Smooth muscle cell (in vitro differentiated cells): ENCODE measurements at regions not wholly inside any gene's neighbourhood (a gene's known extent, or its start where the extent isn't known, plus 50 kb on each side); places are given as distances from the start of the nearest gene placed in this dataset.
A peak's percentile ranks its signal among the peaks of the same experiment; 100 is the strongest.

Experiments used
- DNase-seq: peaks from one replicate; lab custom pipeline; 2025; ENCODE audit not compliant: unreplicated experiment; lab: John Stamatoyannopoulos, UW
- H2AFZ ChIP-seq: fragments of 200-600 bp; sonication (generic); 2 replicates; pipeline ENCODE4 v1.6.0; 2016; ENCODE audit warnings: antibody characterized with exemption, low read depth, mild to moderate bottlenecking
- H3F3A ChIP-seq: fragments of 200-600 bp; sonication (generic); 2 replicates; pipeline ENCODE4 v1.6.0; 2017; ENCODE audit warnings: antibody characterized with exemption, low read depth
- H3K27ac ChIP-seq: fragments of 200-600 bp; sonication (generic); 2 replicates; pipeline ENCODE4 v1.5.1; 2016; ENCODE audit warnings: low read depth, mild to moderate bottlenecking
- H3K27me3 ChIP-seq: fragments of 200-600 bp; sonication (generic); 2 replicates; pipeline ENCODE4 v1.6.1; 2016; ENCODE audit warnings: low read depth, mild to moderate bottlenecking
- H3K36me3 ChIP-seq: fragments of 200-600 bp; sonication (generic); 2 replicates; pipeline ENCODE4 v1.5.1; 2016; ENCODE audit warnings: low read depth
- H3K4me1 ChIP-seq: fragments of 200-600 bp; sonication (generic); 2 replicates; pipeline ENCODE4 v1.5.1; 2016; ENCODE audit warnings: low read depth
- H3K4me2 ChIP-seq: fragments of 200-600 bp; sonication (generic); 2 replicates; pipeline ENCODE4 v1.6.0; 2016; ENCODE audit warnings: mild to moderate bottlenecking
- H3K4me3 ChIP-seq: fragments of 200-600 bp; sonication (generic); 2 replicates; pipeline ENCODE4 v1.5.1; 2016; ENCODE audit warnings: mild to moderate bottlenecking
- H3K79me2 ChIP-seq: fragments of 200-600 bp; sonication (generic); 2 replicates; pipeline ENCODE4 v1.6.0; 2016; ENCODE audit warnings: low read depth, mild to moderate bottlenecking
- H3K9ac ChIP-seq: fragments of 200-600 bp; sonication (generic); 2 replicates; pipeline ENCODE4 v1.6.0; 2016; ENCODE audit warnings: low read depth
- H3K9me3 ChIP-seq: fragments of 200-600 bp; sonication (generic); replicated peaks from 2 replicates; pipeline ENCODE4 v1.5.1; 2016; ENCODE audit warnings: low read depth
- H4K20me1 ChIP-seq: fragments of 200-600 bp; sonication (generic); 2 replicates; pipeline ENCODE4 v1.6.0; 2016; ENCODE audit warnings: low read depth
- CTCF ChIP-seq: fragments of 200-600 bp; sonication (generic); IDR thresholded peaks from 2 replicates; pipeline ENCODE4 v1.5.1; 2017; ENCODE audit warnings: borderline replicate concordance, mild to moderate bottlenecking, antibody characterized with exemption; ENCODE audit not compliant: insufficient read depth, poor library complexity, severe bottlenecking
- WGBS: methylation state at CpG from one replicate; pipeline ENCODE4 v1.1.7; 2016; ENCODE audit warnings: low lambda C conversion rate; 5-methylcytosine and 5-hydroxymethylcytosine counted together

- Histone ChIP-seq H3K27me3 (peaks cover 44% of the 10 kb centered on the region), H3K9ac (no peak overlapping the region), H2AFZ (no peak overlapping the region), H3K27ac (no peak overlapping the region), H3K36me3 (no peaks in the 10 kb centered on the region), H3K4me3 (no peak overlapping the region), H4K20me1 (no peaks in the 10 kb centered on the region), H3F3A (no peaks in the 10 kb centered on the region), H3K9me3 (no peaks in the 10 kb centered on the region), H3K79me2 (no peaks in the 10 kb centered on the region), H3K4me2 (no peak overlapping the region), H3K4me1 (peaks cover 13% of the 10 kb centered on the region)
- 87% methylated on average over 2 of the region's 2 CpGs for WGBS
- TF ChIP-seq CTCF, result no peak
- no peak for DNase-seq
Measured at GRCh38 chr22:27309697-27310096, 491.9 kb downstream of the MN1 start.

GRCh38 chr22:27310966-27311697 lies 490.4 kb downstream of the MN1 start:
- WGBS, result 63% methylated on average over 30 of the region's 30 CpGs
- H3K27ac ChIP-seq, result no peak overlapping the region
- peaks cover 35% of the 10 kb centered on the region for H3K27me3 ChIP-seq
- peaks cover 13% of the 10 kb centered on the region for H3K4me1 ChIP-seq
- H3K79me2 ChIP-seq, result no peaks in the 10 kb centered on the region
- no peak for DNase-seq
- H3K9me3 ChIP-seq, result no peaks in the 10 kb centered on the region
- no peaks in the 10 kb centered on the region for H3K36me3 ChIP-seq
- no peak overlapping the region for H2AFZ ChIP-seq
- H3K4me3 ChIP-seq, result no peak overlapping the region
- no peak overlapping the region for H3K9ac ChIP-seq
- H3F3A ChIP-seq, result no peaks in the 10 kb centered on the region
- no peaks in the 10 kb centered on the region for H4K20me1 ChIP-seq
- TF ChIP-seq CTCF, result no peak
- H3K4me2 ChIP-seq, result peak overlapping the region; percentile 71

- Histone ChIP-seq H2AFZ (peak overlapping the region; percentile 92), H3K79me2 (no peaks in the 10 kb centered on the region), H3K27ac (no peak overlapping the region), H3F3A (no peaks in the 10 kb centered on the region), H3K4me1 (peaks cover 13% of the 10 kb centered on the region), H3K4me2 (peak overlapping the region; percentile 71), H4K20me1 (no peaks in the 10 kb centered on the region), H3K9me3 (no peaks in the 10 kb centered on the region), H3K36me3 (no peaks in the 10 kb centered on the region), H3K4me3 (no peak overlapping the region), H3K27me3 (peaks cover 28% of the 10 kb centered on the region), H3K9ac (no peak overlapping the region)
- no peak for DNase-seq
- TF ChIP-seq CTCF, result no peak
- 28% methylated on average over 15 of the region's 16 CpGs for WGBS
Measured at GRCh38 chr22:27311698-27312550, 489.6 kb downstream of the MN1 start.
